ENCODE measurements at regions not wholly inside any gene's neighbourhood (a gene's known extent, or its start where the extent isn't known, plus 50 kb on each side); places are given as distances from the start of the nearest gene placed in this dataset.

- no peak for TF ChIP-seq POLR2A (IDR thresholded peaks at IDR 0.05)
- no peak for TF ChIP-seq CTCF (IDR thresholded peaks at IDR 0.05)
Observed at GRCh38 chr7:69186974-69187373, 411.3 kb upstream of the AUTS2 start.

Measured in ovary (tissue), 3 donors.